A549 (cell line): ENCODE measurements at regions not wholly inside any gene's neighbourhood (a gene's known extent, or its start where the extent isn't known, plus 50 kb on each side); places are given as distances from the start of the nearest gene placed in this dataset.

Experiments
- ATAC-seq, 2 experiments: fragments of 200-7000 bp in 1 of 2; fragments of >200 bp in 1 of 2; cut with Nextera tagmentation in 1 of 2; cut with Tn5 transposase in 1 of 2; 3 replicates each; pipeline versions ENCODE4 v1.8.0 to v1.9.1; 2018 to 2020; ENCODE audit warnings: mild to moderate bottlenecking in 1 of 2, moderate library complexity in 1 of 2
- CTCF ChIA-PET: fragments of 300-600 bp; sonication (Branson Sonifier 250); formaldehyde crosslinking; extraction: SDS; loops from one replicate; lab custom pipeline; 2021; ENCODE audit warnings: antibody characterized with exemption, inconsistent platforms; lab: Yijun Ruan, JAX
- POLR2A ChIA-PET: fragments of 350-600 bp; formaldehyde crosslinking; extraction: SDS; loops from one replicate; lab custom pipeline; 2021; ENCODE audit warnings: antibody characterized with exemption, inconsistent platforms; lab: Yijun Ruan, JAX
- DNase-seq, 2 experiments: peaks; one replicate each; pipeline versions ENCODE4 v3.0.0 to v3.0.0-alpha.2; 2011 to 2016; ENCODE audit warnings: low read depth in 1 of 2, low spot score in 1 of 2
- FAIRE-seq: peaks from 2 replicates; lab custom pipeline; 2011; peaks lifted over from hg19 to GRCh38; lab: Jason Lieb, UNC
- H3K27ac ChIP-seq, 2 experiments: fragments of >200 bp; sonication (Bioruptor Twin); formaldehyde crosslinking; 3 replicates each; pipeline ENCODE4 v1.5.1; 2016 to 2017
- H3K4me1 ChIP-seq: fragments of >200 bp; sonication (Bioruptor Twin); formaldehyde crosslinking; 3 replicates; pipeline ENCODE4 v1.6.1; 2016
- H3K4me2 ChIP-seq: fragments of >200 bp; sonication (Bioruptor Twin); formaldehyde crosslinking; 3 replicates; pipeline ENCODE4 v1.6.1; 2016
- H3K4me3 ChIP-seq: fragments of >200 bp; sonication (Bioruptor Twin); formaldehyde crosslinking; 3 replicates; pipeline ENCODE4 v1.5.1; 2016
- H3K9me3 ChIP-seq: fragments of >200 bp; sonication (Bioruptor Twin); formaldehyde crosslinking; 3 replicates; pipeline ENCODE4 v1.6.1; 2016
- BHLHE40 ChIP-seq: IDR thresholded peaks from 2 replicates; pipeline ENCODE4 v1.6.1; 2012; ENCODE audit warnings: low read depth, low read length, inconsistent platforms
- CBX2 ChIP-seq: fragments of 200-600 bp; sonication (generic); IDR thresholded peaks from 2 replicates; pipeline ENCODE4 v1.6.1; 2016; ENCODE audit warnings: low read depth, mild to moderate bottlenecking, borderline replicate concordance
- CBX8 ChIP-seq: fragments of 200-600 bp; sonication (generic); IDR thresholded peaks from 2 replicates; pipeline ENCODE4 v1.6.1; 2016
- EHF ChIP-seq: fragments of 250-450 bp; sonication (Bioruptor Pico); IDR thresholded peaks from 2 replicates; pipeline ENCODE4 v1.5.0; 2020; ENCODE audit warnings: mild to moderate bottlenecking
- HDAC2 ChIP-seq: fragments of 200-600 bp; sonication (generic); IDR thresholded peaks from 2 replicates; pipeline ENCODE4 v1.6.1; 2016
- KDM1A ChIP-seq: fragments of 200-600 bp; sonication (generic); IDR thresholded peaks from 2 replicates; pipeline ENCODE4 v1.6.1; 2016; ENCODE audit warnings: low read depth, mild to moderate bottlenecking
- MAZ ChIP-seq: fragments of 150-350 bp; IDR thresholded peaks from 2 replicates; pipeline ENCODE4 v1.6.1; 2014; ENCODE audit warnings: antibody characterized with exemption, low read depth, low read length, borderline replicate concordance
- MYC ChIP-seq: IDR thresholded peaks from 2 replicates; pipeline ENCODE4 v1.6.1; 2012; ENCODE audit warnings: mild to moderate bottlenecking, inconsistent platforms, low read length, improper control_type of control experiment, borderline replicate concordance
- NFE2L2 ChIP-seq: fragments of 150-350 bp; conservative IDR thresholded peaks from 2 replicates; pipeline ENCODE4 v1.6.1; 2014; ENCODE audit warnings: low read length
- POLR2A ChIP-seq: IDR thresholded peaks from 2 replicates; pipeline ENCODE4 v1.6.1; 2012; ENCODE audit warnings: mild to moderate bottlenecking, low read length
- RFX5 ChIP-seq: fragments of 450-650 bp; IDR thresholded peaks from 2 replicates; pipeline ENCODE4 v1.7.1; 2014; ENCODE audit warnings: antibody characterized with exemption, mild to moderate bottlenecking, moderate library complexity
- SREBF2 ChIP-seq: fragments of 450-650 bp; IDR thresholded peaks from 2 replicates; pipeline ENCODE4 v1.6.1; 2014; ENCODE audit warnings: mild to moderate bottlenecking, moderate library complexity
- WGBS: methylation state at CpG from one replicate; pipeline ENCODE4 v1.1.6; 2017; ENCODE audit errors: missing lambda C conversion rate; 5-methylcytosine and 5-hydroxymethylcytosine counted together
- TF ChIP-seq, protein P1 (sequence below): fragments of 200-600 bp; sonication (generic); IDR thresholded peaks from 2 replicates; pipeline ENCODE4 v1.6.1; 2016; ENCODE audit warnings: antibody characterized with exemption, mild to moderate bottlenecking, moderate library complexity
- TF ChIP-seq, protein P2 (sequence below): IDR thresholded peaks from 2 replicates; pipeline ENCODE4 v1.6.1; 2012

- POLR2A ChIA-PET, result no interaction called here
- 11% methylated on average over 2 of the region's 2 CpGs for WGBS
- CTCF ChIA-PET, result no interaction called here
- Histone ChIP-seq H3K4me1 (no peaks in the 10 kb centered on the region), H3K9me3 (peaks cover 14% of the 10 kb centered on the region; the same call in 2 of the 3 replicates), H3K4me2 (no peak overlapping the region), H3K27ac (no peak overlapping the region), H3K4me3 (no peak overlapping the region)
- ATAC-seq (no peak), DNase-seq (no peak), FAIRE-seq (no peak)
- TF ChIP-seq MYC (no peak), NFE2L2 (no peak), BHLHE40 (no peak)
Measured at GRCh38 chr3:193757457-193757856, 164.4 kb downstream of the OPA1 start.

DNA sequence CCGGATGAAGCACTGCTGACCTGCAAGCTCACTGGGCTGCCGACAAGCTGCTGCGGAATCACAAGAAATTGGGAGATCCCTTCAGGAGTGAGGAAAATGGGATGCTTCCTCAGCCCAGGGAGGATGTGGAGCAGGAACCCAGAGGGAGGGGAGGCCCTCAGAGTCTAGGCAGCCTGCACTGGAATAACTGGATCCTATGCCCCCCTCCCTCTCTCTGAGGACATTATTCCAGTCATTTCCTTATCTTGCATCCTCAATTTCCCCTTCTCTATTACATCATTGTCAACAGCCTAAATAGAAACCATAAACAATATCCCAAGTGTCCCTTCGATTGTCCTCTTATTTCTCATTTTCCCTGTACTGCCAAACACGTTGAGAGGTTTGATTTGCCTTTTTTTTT, 169.0 kb downstream of the OPA1 start:
- FAIRE-seq, result no peak

GRCh38 chr3:193762657-193763056, 169.6 kb downstream of the OPA1 start:
- DNase-seq (no peak), FAIRE-seq (no peak), ATAC-seq (no peak)
- H3K4me2 ChIP-seq, result no peak overlapping the region
- H3K4me3 ChIP-seq, result no peak overlapping the region
- H3K9me3 ChIP-seq, result peaks cover 5% of the 10 kb centered on the region; the same call in 1 of the 3 replicates
- H3K4me1 ChIP-seq, result no peaks in the 10 kb centered on the region
- ChIA-PET CTCF (no interaction called here), POLR2A (no interaction called here)
- TF ChIP-seq CBX2, result no peak
- TF ChIP-seq, protein P1, sequence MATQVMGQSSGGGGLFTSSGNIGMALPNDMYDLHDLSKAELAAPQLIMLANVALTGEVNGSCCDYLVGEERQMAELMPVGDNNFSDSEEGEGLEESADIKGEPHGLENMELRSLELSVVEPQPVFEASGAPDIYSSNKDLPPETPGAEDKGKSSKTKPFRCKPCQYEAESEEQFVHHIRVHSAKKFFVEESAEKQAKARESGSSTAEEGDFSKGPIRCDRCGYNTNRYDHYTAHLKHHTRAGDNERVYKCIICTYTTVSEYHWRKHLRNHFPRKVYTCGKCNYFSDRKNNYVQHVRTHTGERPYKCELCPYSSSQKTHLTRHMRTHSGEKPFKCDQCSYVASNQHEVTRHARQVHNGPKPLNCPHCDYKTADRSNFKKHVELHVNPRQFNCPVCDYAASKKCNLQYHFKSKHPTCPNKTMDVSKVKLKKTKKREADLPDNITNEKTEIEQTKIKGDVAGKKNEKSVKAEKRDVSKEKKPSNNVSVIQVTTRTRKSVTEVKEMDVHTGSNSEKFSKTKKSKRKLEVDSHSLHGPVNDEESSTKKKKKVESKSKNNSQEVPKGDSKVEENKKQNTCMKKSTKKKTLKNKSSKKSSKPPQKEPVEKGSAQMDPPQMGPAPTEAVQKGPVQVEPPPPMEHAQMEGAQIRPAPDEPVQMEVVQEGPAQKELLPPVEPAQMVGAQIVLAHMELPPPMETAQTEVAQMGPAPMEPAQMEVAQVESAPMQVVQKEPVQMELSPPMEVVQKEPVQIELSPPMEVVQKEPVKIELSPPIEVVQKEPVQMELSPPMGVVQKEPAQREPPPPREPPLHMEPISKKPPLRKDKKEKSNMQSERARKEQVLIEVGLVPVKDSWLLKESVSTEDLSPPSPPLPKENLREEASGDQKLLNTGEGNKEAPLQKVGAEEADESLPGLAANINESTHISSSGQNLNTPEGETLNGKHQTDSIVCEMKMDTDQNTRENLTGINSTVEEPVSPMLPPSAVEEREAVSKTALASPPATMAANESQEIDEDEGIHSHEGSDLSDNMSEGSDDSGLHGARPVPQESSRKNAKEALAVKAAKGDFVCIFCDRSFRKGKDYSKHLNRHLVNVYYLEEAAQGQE, result no peak
- TF ChIP-seq POLR2A, result no peak
- TF ChIP-seq EHF, result no peak
- TF ChIP-seq RFX5, result no peak
- TF ChIP-seq KDM1A, result no peak
- WGBS, result 77% methylated on average over 1 of the region's 1 CpG
- H3K27ac ChIP-seq, result no peak overlapping the region

More for the DNA sequence above, 169.0 kb downstream of the OPA1 start:
- TF ChIP-seq NFE2L2 (no peak), CBX2 (no peak), MAZ (no peak), SREBF2 (no peak)
- TF ChIP-seq, protein P2, sequence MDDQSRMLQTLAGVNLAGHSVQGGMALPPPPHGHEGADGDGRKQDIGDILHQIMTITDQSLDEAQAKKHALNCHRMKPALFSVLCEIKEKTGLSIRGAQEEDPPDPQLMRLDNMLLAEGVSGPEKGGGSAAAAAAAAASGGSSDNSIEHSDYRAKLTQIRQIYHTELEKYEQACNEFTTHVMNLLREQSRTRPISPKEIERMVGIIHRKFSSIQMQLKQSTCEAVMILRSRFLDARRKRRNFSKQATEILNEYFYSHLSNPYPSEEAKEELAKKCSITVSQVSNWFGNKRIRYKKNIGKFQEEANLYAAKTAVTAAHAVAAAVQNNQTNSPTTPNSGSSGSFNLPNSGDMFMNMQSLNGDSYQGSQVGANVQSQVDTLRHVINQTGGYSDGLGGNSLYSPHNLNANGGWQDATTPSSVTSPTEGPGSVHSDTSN, result no peak
- 78% methylated on average over 5 of the region's 5 CpGs for WGBS
- CTCF ChIA-PET, result no interaction called here
- POLR2A ChIA-PET, result no interaction called here
- peaks cover 9% of the 10 kb centered on the region; the same call in 1 of the 3 replicates for H3K9me3 ChIP-seq
- no peak overlapping the region for H3K27ac ChIP-seq
- H3K4me2 ChIP-seq, result no peak overlapping the region
- no peak overlapping the region for H3K4me3 ChIP-seq
- no peak for ATAC-seq
- no peaks in the 10 kb centered on the region for H3K4me1 ChIP-seq
- no peak for DNase-seq

DNA sequence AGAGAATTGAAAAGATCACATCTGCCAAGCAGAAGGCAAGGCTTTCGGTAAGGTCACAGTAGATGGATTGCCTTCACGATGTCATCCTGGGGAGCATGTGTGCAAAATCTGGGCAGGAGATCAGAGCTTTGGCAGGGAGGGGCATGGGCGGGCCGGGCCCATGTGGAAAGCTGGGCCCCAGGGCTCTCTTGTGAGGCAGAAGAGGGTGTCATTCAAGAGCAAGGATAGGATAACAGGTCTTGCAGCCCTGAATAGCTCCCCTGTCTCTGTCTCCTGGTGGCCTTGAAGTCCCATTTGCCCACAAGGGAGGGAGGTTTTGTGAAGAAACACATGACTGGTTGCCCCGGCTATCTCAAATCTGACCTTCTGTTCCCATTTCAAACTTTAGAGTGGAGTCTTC, 172.0 kb downstream of the OPA1 start:
- WGBS, result 71% methylated on average over 4 of the region's 5 CpGs
- no peak for ATAC-seq
- Histone ChIP-seq H3K4me3 (no peak overlapping the region), H3K27ac (no peak overlapping the region), H3K9me3 (no peaks in the 10 kb centered on the region), H3K4me1 (no peaks in the 10 kb centered on the region), H3K4me2 (no peak overlapping the region)
- no peak for FAIRE-seq
- no peak for TF ChIP-seq HDAC2
- no peak for TF ChIP-seq KDM1A
- no peak for TF ChIP-seq CBX8
- no peak for TF ChIP-seq NFE2L2
- no peak for TF ChIP-seq EHF
- ChIA-PET CTCF (interaction anchor here (1.2 to 4.4 kb wide), 2 partner anchors 16 to 569 kb away, joined by 3 to 30 read pairs; no protein-coding TSS in a partner anchor), POLR2A (no interaction called here)
- no peak for DNase-seq
